Pancreas (tissue), 10 donors: ENCODE measurements at regions not wholly inside any gene's neighbourhood (a gene's known extent, or its start where the extent isn't known, plus 50 kb on each side); places are given as distances from the start of the nearest gene placed in this dataset.
A peak's percentile ranks its signal among the peaks of the same experiment; 100 is the strongest.
"Not testable (repeated sequence)": the region's sequence is repeated elsewhere in the genome, so short reads cannot be mapped to it uniquely, and the experiment has no call there.

ENCODE experiments used
- ATAC-seq, 4 donors: fragments of 200-7000 bp; cut with Tn5 transposase; one replicate each; pipeline versions ENCODE4 v1.8.0 to v1.9.1; 2020; ENCODE audit warnings: mild to moderate bottlenecking in 4 of 4, moderate library complexity in 4 of 4
- DNase-seq, 6 donors: peaks; one replicate each; pipeline ENCODE4 v3.0.0-alpha.2; 2020
- FAIRE-seq: peaks from 2 replicates; lab custom pipeline; 2012; peaks lifted over from hg19 to GRCh38; lab: Jason Lieb, UNC
- H3K27ac ChIP-seq, 4 donors: fragments of 200-600 bp; sonication (generic); 1 replicate in 3 of 4; 2 replicates in 1 of 4; pipeline versions ENCODE4 v1.5.0 to v1.8.0; 2020
- H3K27me3 ChIP-seq, 4 donors: fragments of 200-600 bp; one replicate each; pipeline ENCODE4 v1.8.0; 2021
- H3K36me3 ChIP-seq, 3 donors: fragments of 200-600 bp; sonication (generic) in 1 of 3; one replicate each; pipeline versions ENCODE4 v1.5.0 to v1.8.0; 2020 to 2021
- H3K4me1 ChIP-seq, 3 donors: fragments of 200-600 bp; one replicate each; pipeline ENCODE4 v1.8.0; 2021
- H3K4me3 ChIP-seq, 4 donors: fragments of 200-600 bp; sonication (generic) in 2 of 4; one replicate each; pipeline versions ENCODE4 v1.5.0 to v1.8.0; 2020 to 2021
- H3K9me3 ChIP-seq, 4 donors: fragments of 200-600 bp; one replicate each; pipeline ENCODE4 v1.8.0; 2021
- CTCF ChIP-seq, 4 donors: fragments of 200-600 bp; sonication (generic) in 3 of 4; IDR thresholded peaks; one replicate each; pipeline versions ENCODE4 v1.5.0 to v1.8.0; 2021; ENCODE audit warnings: antibody characterized with exemption in 4 of 4
- whole genome bisulfite sequencing, 2 donors: extraction: QIAGEN DNeasy Blood & Tissue Kit; methylation state at CpG; one replicate each; pipeline ENCODE4 v1.1.7; 2013; 5-methylcytosine and 5-hydroxymethylcytosine counted together
- intact Hi-C, 3 donors: fragments of 100-400 bp; cut with DNase I; formaldehyde crosslinking; loops; one replicate each; pipeline versions ENCODE4 v1.11.1 to v1.14.2; 2022
- donor health status: healthy with polysubstance abuse.
- donor health status: DM: no; HTN: no; CAD: no; lungs with moderate emphysema.
- donor health status: DM: no; HTN: no; CAD: no.
- donor health status: control.
- donor health status: control.
- donor health status: Bipolar disorder and iron deficiency.
- donor health status: DM: yes; HTN: yes; CAD: no.
- donor health status: DM: no; HTN: no; CAD: no.
- donor health status: DM: no; HTN: no; CAD: no.
- donor health status: DM: yes; HTN: yes; CAD: no.

- WGBS, 2 donors = 74 to 75% methylated on average over 1 of the region's 1 CpG
- intact Hi-C loops = no loop called here
- ATAC-seq (no peak), DNase-seq (no peak), FAIRE-seq (no peak)
- no peaks in the 10 kb centered on the region for H3K4me1 ChIP-seq
- no peaks in the 10 kb centered on the region for H3K36me3 ChIP-seq
- H3K9me3 ChIP-seq = no peaks in the 10 kb centered on the region
- no peaks in the 10 kb centered on the region for H3K27me3 ChIP-seq
- H3K27ac ChIP-seq = no peak overlapping the region
- TF ChIP-seq CTCF (IDR thresholded peaks at IDR 0.05) = no peak
- no peak overlapping the region for H3K4me3 ChIP-seq
Observed at GRCh38 chr3:163521261-163521660, 1557.0 kb downstream of the SI start.

GRCh38 chr3:163518065-163518464, 1560.2 kb downstream of the SI start:
- no peaks in the 10 kb centered on the region for H3K4me1 ChIP-seq
- no peak for TF ChIP-seq CTCF (IDR thresholded peaks at IDR 0.05)
- intact Hi-C loops = no loop called here
- ATAC-seq = no peak
- no peak overlapping the region for H3K4me3 ChIP-seq
- H3K9me3 ChIP-seq = no peaks in the 10 kb centered on the region
- WGBS, 2 donors = 69 to 72% methylated on average over 3 of the region's 3 CpGs
- no peak for FAIRE-seq
- DNase-seq = no peak
- H3K27me3 ChIP-seq = no peaks in the 10 kb centered on the region
- no peak overlapping the region for H3K27ac ChIP-seq
- no peaks in the 10 kb centered on the region for H3K36me3 ChIP-seq

- Histone ChIP-seq H3K27me3 (no peaks in the 10 kb centered on the region), H3K9me3 (no peaks in the 10 kb centered on the region), H3K4me3 (no peak overlapping the region), H3K36me3 (no peaks in the 10 kb centered on the region), H3K4me1 (no peaks in the 10 kb centered on the region), H3K27ac (no peak overlapping the region)
- 43% methylated on average over 2 of the region's 2 CpGs for WGBS, 2 donors
- FAIRE-seq = no peak
- no peak for TF ChIP-seq CTCF (IDR thresholded peaks at IDR 0.05)
- DNase-seq = no peak
- intact Hi-C loops = no loop called here
- no peak for ATAC-seq
Observed at GRCh38 chr3:163513149-163513657, 1565.1 kb downstream of the SI start.

- intact Hi-C loops = no loop called here
- peak in 3 of 6 donors; percentile 19 to 38 (median 38) for DNase-seq
- no peak for FAIRE-seq
- no peaks in the 10 kb centered on the region for H3K4me1 ChIP-seq
- no peaks in the 10 kb centered on the region for H3K27me3 ChIP-seq
- TF ChIP-seq CTCF (IDR thresholded peaks at IDR 0.05) = no peak
- 24 to 37% methylated on average over 2 of the region's 2 CpGs for WGBS, 2 donors
- ATAC-seq = peak in 3 of 4 donors; percentile 82 to 93 (median 91)
- no peak overlapping the region for H3K4me3 ChIP-seq
- H3K9me3 ChIP-seq = no peaks in the 10 kb centered on the region
- H3K27ac ChIP-seq = peak overlapping the region in 1 of 4 donors; percentile 51
- H3K36me3 ChIP-seq = no peaks in the 10 kb centered on the region
Observed at GRCh38 chr3:163508206-163508605, 1570.1 kb downstream of the SI start.

DNA sequence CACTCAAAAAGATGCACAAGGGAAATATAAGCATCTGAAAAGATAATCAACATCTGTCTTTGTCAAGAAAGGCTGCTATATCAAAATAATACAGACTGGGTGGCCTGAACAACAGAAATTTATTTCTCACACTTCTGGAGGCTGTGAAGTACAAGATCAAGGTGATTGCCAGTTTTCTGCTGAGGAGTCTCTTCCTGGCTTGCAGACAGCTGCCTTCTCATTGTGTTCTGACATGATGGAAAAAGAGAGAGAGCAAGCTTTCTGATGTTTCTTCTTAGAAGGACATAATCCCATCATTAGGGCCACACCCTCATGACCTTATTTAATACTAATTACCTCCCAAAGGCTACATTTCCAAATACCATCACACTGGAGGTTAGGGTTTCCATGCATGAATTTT, 1573.3 kb downstream of the SI start:
- intact Hi-C loops = no loop called here
- Histone ChIP-seq H3K9me3 (no peaks in the 10 kb centered on the region), H3K4me1 (no peaks in the 10 kb centered on the region), H3K36me3 (no peaks in the 10 kb centered on the region), H3K27ac (no peak overlapping the region), H3K27me3 (no peaks in the 10 kb centered on the region), H3K4me3 (no peak overlapping the region)
- FAIRE-seq (no peak), DNase-seq (no peak), ATAC-seq (no peak)
- no peak for TF ChIP-seq CTCF (IDR thresholded peaks at IDR 0.05)

DNA sequence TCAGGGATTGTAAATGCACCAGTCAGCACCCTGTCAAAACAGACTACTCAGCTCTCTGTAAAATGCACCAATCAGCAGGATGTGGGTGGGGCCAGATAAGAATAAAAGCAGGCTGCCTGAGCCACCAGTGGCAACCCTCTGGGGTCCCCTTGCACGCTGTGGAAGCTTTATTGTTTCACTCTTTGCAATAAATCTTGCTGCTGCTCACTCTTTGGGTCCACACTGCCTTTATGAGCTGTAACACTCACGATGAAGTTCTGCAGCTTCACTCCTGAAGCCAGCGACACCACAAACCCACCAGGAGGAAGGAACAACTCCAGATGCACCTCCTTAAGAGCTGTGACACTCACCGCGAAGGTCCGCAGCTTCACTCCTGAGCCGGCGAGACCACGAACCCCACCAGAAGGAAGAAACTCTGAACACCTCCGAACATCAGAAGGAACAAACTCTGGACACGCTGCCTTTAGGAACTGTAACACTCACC, 1578.5 kb downstream of the SI start:
- WGBS, 2 donors = 84 to 91% methylated on average over 11 of the region's 11 CpGs
- FAIRE-seq, DNase-seq, H3K27me3 ChIP-seq, H3K4me1 ChIP-seq, H3K9me3 ChIP-seq, H3K27ac ChIP-seq, ATAC-seq, H3K36me3 ChIP-seq, intact Hi-C loops, H3K4me3 ChIP-seq: not testable (repeated sequence)

- H3K27me3 ChIP-seq, H3K4me3 ChIP-seq, H3K4me1 ChIP-seq, ATAC-seq, FAIRE-seq, H3K27ac ChIP-seq, H3K9me3 ChIP-seq, intact Hi-C loops, H3K36me3 ChIP-seq: not testable (repeated sequence)
- 86 to 87% methylated on average over 42 to 47 of the region's 47 CpGs for WGBS, 2 donors
- peak in 3 of 6 donors; percentile 14 to 59 (median 54) for DNase-seq
Observed at GRCh38 chr3:163498842-163499735, 1579.2 kb downstream of the SI start.
